IMR-90 (cell line): ENCODE measurements at regions not wholly inside any gene's neighbourhood (a gene's known extent, or its start where the extent isn't known, plus 50 kb on each side); places are given as distances from the start of the nearest gene placed in this dataset.

Experiments used
- ATAC-seq: fragments of 200-7000 bp; cut with Tn5 transposase; 2 replicates; pipeline ENCODE4 v1.9.1; 2020; ENCODE audit warnings: low read depth, mild to moderate bottlenecking, moderate library complexity
- BruUV-seq: library from RNA; stranded (reverse); fragments of 400-500 nt; replicated peaks from 2 replicates; lab custom pipeline; 2021; lab: Mats Ljungman, UMichigan
- CTCF ChIA-PET: fragments of 300-600 bp; formaldehyde crosslinking; extraction: SDS; loops from one replicate; lab custom pipeline; 2021; ENCODE audit warnings: antibody characterized with exemption; lab: Yijun Ruan, JAX
- POLR2A ChIA-PET: fragments of 300-600 bp; sonication (Branson Sonifier 250); formaldehyde crosslinking; loops from one replicate; lab custom pipeline; 2022; ENCODE audit warnings: antibody characterized with exemption; ENCODE audit not compliant: unreplicated experiment; lab: Charles Lee
- DNase-seq: peaks from one replicate; pipeline ENCODE4 v3.0.0; 2013
- H2AFZ ChIP-seq: replicated peaks from 2 replicates; pipeline ENCODE3; 2013; ENCODE audit warnings: low read length, mild to moderate bottlenecking; ENCODE audit not compliant: poor library complexity
- H2AK5ac ChIP-seq: 2 replicates; pipeline ENCODE4 v1.6.1; 2013; ENCODE audit warnings: low read depth, low read length, inconsistent platforms
- H2AK9ac ChIP-seq: replicated peaks from 2 replicates; pipeline ENCODE3; 2013; ENCODE audit warnings: mild to moderate bottlenecking, low read depth, low read length, moderate library complexity; ENCODE audit not compliant: poor library complexity
- H2BK120ac ChIP-seq: 2 replicates; pipeline ENCODE4 v1.6.1; 2013; ENCODE audit warnings: low read depth, low read length, inconsistent platforms
- H2BK15ac ChIP-seq: 3 replicates; pipeline ENCODE4 v1.6.1; 2013; ENCODE audit warnings: low read depth, low read length, inconsistent platforms
- H2BK20ac ChIP-seq: 2 replicates; pipeline ENCODE4 v1.6.1; 2013; ENCODE audit warnings: low read depth, mild to moderate bottlenecking, inconsistent platforms, low read length, moderate library complexity
- H2BK5ac ChIP-seq: 2 replicates; pipeline ENCODE4 v1.6.1; 2013; ENCODE audit warnings: mild to moderate bottlenecking, low read depth, low read length, inconsistent platforms; ENCODE audit not compliant: poor library complexity, severe bottlenecking
- H3K14ac ChIP-seq: replicated peaks from 2 replicates; pipeline ENCODE4 v1.6.1; 2013; ENCODE audit warnings: low read depth, low read length, inconsistent platforms
- H3K18ac ChIP-seq: 2 replicates; pipeline ENCODE4 v1.6.1; 2013; ENCODE audit warnings: low read depth, low read length, control low read depth
- H3K23ac ChIP-seq: 2 replicates; pipeline ENCODE4 v1.6.1; 2013; ENCODE audit warnings: low read depth, low read length, inconsistent platforms
- H3K27ac ChIP-seq: 2 replicates; pipeline ENCODE4 v1.5.1; 2013; ENCODE audit warnings: mild to moderate bottlenecking, control low read depth, low read length; ENCODE audit not compliant: insufficient read depth
- H3K27me3 ChIP-seq: 2 replicates; pipeline ENCODE4 v1.6.1; 2013; ENCODE audit warnings: low read length; ENCODE audit not compliant: control insufficient read depth, insufficient read depth
- H3K36me3 ChIP-seq: 2 replicates; pipeline ENCODE4 v1.6.1; 2013; ENCODE audit warnings: low read length, mixed read lengths; ENCODE audit not compliant: control insufficient read depth, insufficient read depth
- H3K4ac ChIP-seq: 2 replicates; pipeline ENCODE4 v1.6.1; 2013; ENCODE audit warnings: low read depth, low read length, inconsistent platforms
- H3K4me1 ChIP-seq: 2 replicates; pipeline ENCODE4 v1.6.1; 2013; ENCODE audit warnings: low read length, mixed read lengths; ENCODE audit not compliant: control insufficient read depth, insufficient read depth
- H3K4me2 ChIP-seq: 2 replicates; pipeline ENCODE4 v1.6.1; 2013; ENCODE audit warnings: low read depth, mild to moderate bottlenecking, control low read depth, low read length, moderate library complexity
- H3K4me3 ChIP-seq: 2 replicates; pipeline ENCODE4 v1.5.1; 2013; ENCODE audit warnings: low read depth, mild to moderate bottlenecking, control low read depth, low read length, moderate library complexity; ENCODE audit not compliant: insufficient read depth
- H3K56ac ChIP-seq: 2 replicates; pipeline ENCODE4 v1.6.1; 2013; ENCODE audit warnings: low read length, inconsistent platforms; ENCODE audit not compliant: insufficient read depth; ENCODE audit errors: extremely low read depth
- H3K79me1 ChIP-seq, 2 experiments: 2 replicates each; pipeline ENCODE4 v1.6.1; 2013; ENCODE audit warnings: low read length in 2 of 2, inconsistent platforms in 1 of 2, low read depth in 1 of 2
- H3K9ac ChIP-seq: 2 replicates; pipeline ENCODE4 v1.6.1; 2013; ENCODE audit warnings: low read depth, low read length, control low read depth
- H3K9me1 ChIP-seq: 2 replicates; pipeline ENCODE4 v1.6.1; 2013; ENCODE audit warnings: low read length, inconsistent platforms; ENCODE audit not compliant: insufficient read depth
- H3K9me3 ChIP-seq: 2 replicates; pipeline ENCODE4 v1.6.1; 2013; ENCODE audit warnings: low read length; ENCODE audit not compliant: control insufficient read depth, insufficient read depth
- H4K20me1 ChIP-seq: 2 replicates; pipeline ENCODE4 v1.6.1; 2013; ENCODE audit warnings: low read length, inconsistent platforms; ENCODE audit not compliant: insufficient read depth
- H4K5ac ChIP-seq: 2 replicates; pipeline ENCODE4 v1.6.1; 2013; ENCODE audit warnings: mild to moderate bottlenecking, low read depth, low read length, control low read depth
- H4K8ac ChIP-seq, 2 experiments: 2 replicates each; pipeline ENCODE4 v1.6.1; 2013; ENCODE audit warnings: low read depth in 2 of 2, low read length in 2 of 2, control low read depth in 1 of 2, inconsistent platforms in 1 of 2
- H4K91ac ChIP-seq: 2 replicates; pipeline ENCODE4 v1.6.1; 2013; ENCODE audit warnings: low read depth, low read length, inconsistent platforms; ENCODE audit not compliant: insufficient read depth
- CHD1 ChIP-seq: IDR thresholded peaks from 2 replicates; pipeline ENCODE4 v1.6.1; 2012; ENCODE audit warnings: low read depth, low read length, improper control_type of control experiment
- CTCF ChIP-seq: conservative IDR thresholded peaks from 2 replicates; pipeline ENCODE4 v1.5.1; 2012; ENCODE audit warnings: mild to moderate bottlenecking, low read depth, low read length, improper control_type of control experiment
- FOS ChIP-seq: fragments of 150-350 bp; IDR thresholded peaks from 2 replicates; pipeline ENCODE4 v1.6.1; 2016; ENCODE audit warnings: low read depth, low read length
- MAZ ChIP-seq: IDR thresholded peaks from 2 replicates; pipeline ENCODE4 v1.6.1; 2012; ENCODE audit warnings: low read depth, mild to moderate bottlenecking, low read length, improper control_type of control experiment, moderate library complexity, borderline replicate concordance
- WGBS, 2 experiments: methylation state at CpG; one replicate each; pipeline versions ENCODE4 v1.1.5 to v1.1.7; 2013; ENCODE audit warnings: missing lambda C conversion rate in 2 of 2; ENCODE audit not compliant: insufficient read length in 1 of 2; ENCODE audit errors: extremely low coverage in 2 of 2; 5-methylcytosine and 5-hydroxymethylcytosine counted together
- dilution Hi-C: fragments of 300-500 bp; cut with HindIII; formaldehyde crosslinking; loops from one replicate; pipeline ENCODE4 v1.14.3; 2018; ENCODE audit warnings: low sequenced_read_pairs; ENCODE audit not compliant: unreplicated experiment
- in situ Hi-C: fragments of 300-500 bp; cut with MboI; formaldehyde crosslinking; loops from 3 replicates; pipeline ENCODE4 v1.14.3; 2019; ENCODE audit warnings: low sequenced_read_pairs, inconsistent platforms, mixed read lengths
- intact Hi-C: fragments of 100-400 bp; cut with micrococcal nuclease; formaldehyde crosslinking; loops from 2 replicates; pipeline ENCODE4 v1.10.0; 2022
- TF ChIP-seq, protein P1 (sequence below): fragments of 150-350 bp; IDR thresholded peaks from 2 replicates; pipeline ENCODE4 v1.6.1; 2017; ENCODE audit warnings: mild to moderate bottlenecking, antibody characterized with exemption, low read length, low read depth

- no CpG with 5 or more reads among the region's 2 CpGs for WGBS, 2 experiments
- dilution Hi-C loops, result no loop called here
These were observed 72.2 kb upstream of the GNAO1 start for GRCh38 chr16:56119133-56119532.

More at GRCh38 chr16:56119133-56119532, 72.2 kb upstream of the GNAO1 start:
- no peak overlapping the region for H2BK5ac ChIP-seq
- no peak overlapping the region for H3K56ac ChIP-seq
- H2BK15ac ChIP-seq, result no peak overlapping the region
- no peaks in the 10 kb centered on the region for H4K20me1 ChIP-seq
- no peaks in the 10 kb centered on the region for H3K9me3 ChIP-seq
- H2AFZ ChIP-seq, result no peak overlapping the region
- H2BK20ac ChIP-seq, result no peak overlapping the region
- intact Hi-C loops, result no loop called here
- no peak overlapping the region for H3K27ac ChIP-seq
- no peak overlapping the region for H2BK120ac ChIP-seq
- no peak overlapping the region for H4K5ac ChIP-seq
- ChIA-PET CTCF (no interaction called here), POLR2A (no interaction called here)
- in situ Hi-C loops, result no loop called here
- DNase-seq, result no peak
- TF ChIP-seq FOS (no peak), MAZ (no peak), CTCF (no peak), CHD1 (no peak)
- TF ChIP-seq, protein P1, sequence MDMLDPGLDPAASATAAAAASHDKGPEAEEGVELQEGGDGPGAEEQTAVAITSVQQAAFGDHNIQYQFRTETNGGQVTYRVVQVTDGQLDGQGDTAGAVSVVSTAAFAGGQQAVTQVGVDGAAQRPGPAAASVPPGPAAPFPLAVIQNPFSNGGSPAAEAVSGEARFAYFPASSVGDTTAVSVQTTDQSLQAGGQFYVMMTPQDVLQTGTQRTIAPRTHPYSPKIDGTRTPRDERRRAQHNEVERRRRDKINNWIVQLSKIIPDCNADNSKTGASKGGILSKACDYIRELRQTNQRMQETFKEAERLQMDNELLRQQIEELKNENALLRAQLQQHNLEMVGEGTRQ, result no peak
- H3K36me3 ChIP-seq, result no peaks in the 10 kb centered on the region
- no peaks in the 10 kb centered on the region for H3K27me3 ChIP-seq
- H3K4me1 ChIP-seq, result no peaks in the 10 kb centered on the region
- no peak overlapping the region for H3K14ac ChIP-seq
- no peaks in the 10 kb centered on the region for H3K9me1 ChIP-seq
- H3K4me2 ChIP-seq, result no peak overlapping the region
- H3K18ac ChIP-seq, result no peak overlapping the region
- H3K4ac ChIP-seq, result no peak overlapping the region
- H3K4me3 ChIP-seq, result no peak overlapping the region
- no peak overlapping the region for H3K9ac ChIP-seq
- H4K91ac ChIP-seq, result no peak overlapping the region
- no peak for ATAC-seq
- H2AK5ac ChIP-seq, result no peak overlapping the region
- no peaks in the 10 kb centered on the region for H3K79me1 ChIP-seq
- no peak overlapping the region for H3K23ac ChIP-seq
- no peak overlapping the region for H4K8ac ChIP-seq
- H2AK9ac ChIP-seq, result no peak overlapping the region
- no TSS peak for BruUV-seq
